Inflammatory macrophage treated with lipopolysaccharide for 1 hour (primary cell): ENCODE measurements at regions not wholly inside any gene's neighbourhood (a gene's known extent, or its start where the extent isn't known, plus 50 kb on each side); places are given as distances from the start of the nearest gene placed in this dataset.
"Not testable (repeated sequence)": the region's sequence is repeated elsewhere in the genome, so short reads cannot be mapped to it uniquely, and the experiment has no call there.

Experiments
- DNase-seq, 2 donors: peaks; one replicate each; pipeline ENCODE4 v3.0.0-alpha.2; 2020 to 2022

DNA sequence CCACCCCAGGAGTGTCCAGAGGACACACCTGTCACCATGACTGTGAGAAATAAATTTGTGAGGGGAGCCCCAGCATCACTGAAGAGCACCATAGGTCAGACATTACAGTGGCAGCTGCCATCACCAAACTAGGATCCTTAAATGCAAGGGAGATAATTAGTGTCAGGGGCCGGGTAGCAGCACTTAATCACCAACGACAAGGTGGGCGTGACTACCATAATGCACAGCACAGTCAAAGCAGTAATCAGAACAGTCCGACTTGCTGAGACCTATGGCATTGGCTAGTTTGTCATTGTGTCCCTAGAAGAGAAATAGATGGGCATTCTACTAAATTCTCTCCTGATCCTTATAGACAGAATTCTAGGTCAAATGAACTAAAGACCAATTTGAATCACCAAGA, 856.7 kb upstream of the GOT2 start:
- no peak for DNase-seq

GRCh38 chr16:59586331-59586730, 852.2 kb upstream of the GOT2 start:
- no peak for DNase-seq

GRCh38 chr16:59574296-59574695, 840.2 kb upstream of the GOT2 start:
- DNase-seq, result no peak

DNA sequence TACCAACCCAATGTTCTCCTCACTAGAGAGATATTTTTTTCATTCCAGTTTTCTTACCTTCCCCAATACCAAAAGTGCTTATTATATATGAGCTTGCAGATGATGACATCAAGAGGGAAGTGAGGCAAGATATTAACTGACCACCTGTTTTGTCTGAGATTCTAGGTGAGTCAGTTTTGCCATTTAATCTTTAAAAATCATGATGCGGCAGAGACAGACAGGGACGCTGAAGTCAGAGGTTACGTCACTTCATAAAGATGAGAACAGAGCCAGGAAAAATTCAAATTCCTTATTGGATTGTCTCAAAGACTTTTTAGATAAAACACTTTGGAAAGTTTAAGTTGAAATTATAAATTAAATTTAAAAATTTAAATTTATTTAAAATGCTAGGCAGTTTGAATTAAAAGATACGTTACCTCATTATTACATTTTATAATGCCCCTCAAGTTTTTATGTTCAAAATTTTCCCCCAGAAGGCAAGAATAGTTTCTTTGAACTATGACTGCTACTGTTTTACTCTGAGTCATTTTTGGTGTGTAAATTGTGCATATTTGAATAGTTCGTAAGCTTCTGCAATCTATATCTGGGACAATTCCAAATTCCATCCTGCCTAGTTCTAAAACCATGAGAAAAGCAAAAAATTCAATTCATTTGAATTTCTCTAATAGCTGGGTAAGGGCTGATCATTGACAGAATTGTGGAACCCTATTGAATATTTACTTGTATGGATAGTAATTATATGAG, 839.6 kb upstream of the GOT2 start:
- DNase-seq, result no peak

DNA sequence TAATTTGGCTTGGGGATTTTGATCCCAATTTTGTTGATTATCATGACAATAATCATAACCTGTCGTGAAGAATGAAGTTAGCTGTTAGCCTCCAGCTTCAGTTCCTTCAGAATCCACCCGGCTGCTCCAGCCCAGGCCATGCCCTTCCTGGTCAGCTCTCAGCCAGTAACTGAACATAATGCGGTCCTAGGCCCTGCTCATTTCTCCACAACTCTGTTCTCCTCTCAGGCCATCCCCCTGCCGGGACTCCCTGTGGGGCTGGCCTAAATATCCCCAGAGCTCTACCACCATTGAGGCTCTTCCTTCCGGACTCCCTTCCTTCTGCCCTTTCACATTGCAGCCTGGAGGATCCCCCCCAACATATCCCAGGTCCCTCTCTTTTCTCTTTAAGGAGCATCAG, 833.4 kb upstream of the GOT2 start:
- DNase-seq, result no peak

- DNase-seq, result no peak
These were observed 832.3 kb upstream of the GOT2 start for GRCh38 chr16:59566446-59566845.

DNA sequence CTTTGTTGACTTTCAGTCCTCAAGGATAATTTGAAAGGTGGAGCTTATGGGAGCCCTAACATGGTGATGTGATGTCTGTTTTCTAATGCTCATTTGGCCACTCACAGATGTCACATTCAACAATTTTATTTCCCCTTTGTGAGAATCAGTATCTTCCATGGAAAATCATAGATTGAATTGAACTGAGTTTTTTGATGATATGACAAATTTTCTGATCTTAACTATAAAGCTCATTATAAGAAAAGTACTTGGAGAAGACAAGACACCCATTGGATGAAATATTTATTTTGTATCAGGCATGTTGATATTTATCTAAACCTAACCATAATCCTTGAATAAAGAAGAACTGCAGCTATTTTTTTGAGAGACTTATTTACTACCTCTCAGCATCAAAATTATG, 824.6 kb upstream of the GOT2 start:
- no peak for DNase-seq

DNA sequence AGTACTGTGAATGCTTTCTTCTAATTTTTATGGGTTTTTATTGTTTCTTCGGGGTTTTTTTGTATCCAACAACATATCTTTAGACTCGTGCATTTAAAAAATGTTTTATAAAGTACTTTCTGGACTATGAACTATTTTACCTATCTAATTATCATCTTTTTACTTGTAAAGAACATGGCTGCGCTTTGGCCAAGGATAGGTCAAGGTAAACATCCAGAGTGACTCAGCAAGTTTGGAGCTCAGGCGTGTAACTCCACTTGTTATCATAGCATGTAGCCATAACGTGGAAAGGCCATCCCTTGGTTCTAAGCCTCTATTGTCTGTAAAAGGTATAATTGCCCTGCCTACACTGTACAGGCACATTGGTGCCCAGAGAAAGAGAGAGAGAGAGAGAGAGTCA, 818.0 kb upstream of the GOT2 start:
- DNase-seq, result no peak

DNA sequence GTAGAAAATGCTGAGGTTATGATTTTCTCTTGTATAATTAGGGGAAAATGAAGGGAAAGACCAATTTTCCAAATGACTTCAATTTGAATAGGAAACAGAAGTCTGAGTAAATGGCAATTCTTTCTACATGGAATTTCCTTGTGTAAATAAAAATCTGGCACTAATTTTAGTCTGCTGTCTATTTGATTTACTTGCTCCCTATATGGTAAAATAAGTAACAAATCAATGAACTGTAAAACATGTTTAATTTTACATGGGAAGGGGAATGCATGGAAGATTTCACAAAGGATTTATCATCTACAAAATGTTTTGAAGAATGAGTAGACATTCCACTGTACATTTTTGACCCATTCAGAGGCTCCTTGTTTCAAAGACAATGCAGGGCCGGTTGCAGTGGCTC, 811.6 kb upstream of the GOT2 start:
- DNase-seq, result no peak

DNA sequence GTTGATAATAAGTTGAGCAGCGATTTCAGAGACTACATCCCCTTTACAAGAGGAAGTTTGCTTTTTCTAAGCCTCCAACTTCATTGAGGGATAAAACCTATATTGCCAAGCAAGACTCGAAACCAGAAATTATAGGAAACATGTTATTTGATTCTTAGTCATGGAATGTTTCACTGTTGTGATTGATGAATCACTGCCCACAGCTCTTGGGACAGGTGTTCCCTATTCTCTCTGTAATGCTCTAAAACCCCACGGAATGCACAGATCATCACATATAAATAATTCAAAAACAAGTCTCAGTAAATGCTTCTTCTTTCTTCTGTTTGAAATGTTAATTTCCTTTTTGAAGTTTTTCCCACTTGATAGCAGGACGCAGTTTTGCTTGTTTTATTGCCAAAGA, 809.5 kb upstream of the GOT2 start:
- no peak for DNase-seq

- DNase-seq, result no peak
These were observed 806.5 kb upstream of the GOT2 start for GRCh38 chr16:59540621-59541020.

GRCh38 chr16:59535298-59535697, 801.2 kb upstream of the GOT2 start:
- DNase-seq, result no peak

GRCh38 chr16:59527206-59527997, 793.3 kb upstream of the GOT2 start:
- no peak for DNase-seq

- no peak for DNase-seq
These were observed 788.7 kb upstream of the GOT2 start for GRCh38 chr16:59522826-59523225.

- DNase-seq, result not testable (repeated sequence)
These were observed 784.6 kb upstream of the GOT2 start for GRCh38 chr16:59518721-59519120.

GRCh38 chr16:59514651-59515050, 780.5 kb upstream of the GOT2 start:
- DNase-seq, result no peak

DNA sequence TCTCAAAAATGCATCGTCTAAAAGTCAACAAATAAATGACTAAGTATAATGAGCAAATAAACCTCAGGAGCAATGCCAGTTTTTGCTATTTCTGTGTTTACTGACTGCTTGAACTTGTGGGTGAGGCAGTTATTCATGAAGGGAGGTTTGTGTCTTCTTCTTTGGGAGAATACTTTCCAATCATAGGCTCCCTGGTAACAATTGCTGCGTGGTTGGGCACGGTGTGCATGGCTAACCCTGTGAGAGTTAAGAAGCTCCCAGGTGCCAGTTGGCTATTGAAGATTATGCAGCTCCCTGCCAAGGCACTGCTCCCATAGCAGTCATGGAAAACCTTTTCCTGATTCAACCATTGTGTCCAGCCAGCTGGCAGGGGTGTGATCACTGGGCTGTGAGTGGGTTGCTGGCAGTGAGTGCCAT, 775.9 kb upstream of the GOT2 start:
- no peak for DNase-seq

GRCh38 chr16:59500601-59501000, 766.5 kb upstream of the GOT2 start:
- no peak for DNase-seq

DNA sequence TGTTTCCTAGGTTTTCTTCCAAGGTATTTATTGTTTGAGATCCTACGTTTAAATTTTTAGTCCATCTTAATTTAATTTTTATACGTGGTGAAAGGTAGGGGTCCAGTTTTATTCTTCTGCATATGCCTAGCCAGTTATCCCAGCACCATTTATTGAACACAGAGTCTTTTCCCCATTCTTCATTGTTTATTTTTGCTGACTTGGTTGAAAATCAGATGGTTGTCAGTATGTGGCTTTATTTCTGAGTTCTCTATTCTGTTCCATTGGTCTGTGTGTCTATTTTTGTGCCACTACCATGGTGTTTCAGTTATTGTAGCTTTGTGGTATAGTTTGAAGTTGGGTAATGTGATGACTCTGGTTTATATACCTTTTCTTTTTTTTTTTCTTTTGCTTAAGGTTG, 753.0 kb upstream of the GOT2 start:
- DNase-seq, result no peak

DNA sequence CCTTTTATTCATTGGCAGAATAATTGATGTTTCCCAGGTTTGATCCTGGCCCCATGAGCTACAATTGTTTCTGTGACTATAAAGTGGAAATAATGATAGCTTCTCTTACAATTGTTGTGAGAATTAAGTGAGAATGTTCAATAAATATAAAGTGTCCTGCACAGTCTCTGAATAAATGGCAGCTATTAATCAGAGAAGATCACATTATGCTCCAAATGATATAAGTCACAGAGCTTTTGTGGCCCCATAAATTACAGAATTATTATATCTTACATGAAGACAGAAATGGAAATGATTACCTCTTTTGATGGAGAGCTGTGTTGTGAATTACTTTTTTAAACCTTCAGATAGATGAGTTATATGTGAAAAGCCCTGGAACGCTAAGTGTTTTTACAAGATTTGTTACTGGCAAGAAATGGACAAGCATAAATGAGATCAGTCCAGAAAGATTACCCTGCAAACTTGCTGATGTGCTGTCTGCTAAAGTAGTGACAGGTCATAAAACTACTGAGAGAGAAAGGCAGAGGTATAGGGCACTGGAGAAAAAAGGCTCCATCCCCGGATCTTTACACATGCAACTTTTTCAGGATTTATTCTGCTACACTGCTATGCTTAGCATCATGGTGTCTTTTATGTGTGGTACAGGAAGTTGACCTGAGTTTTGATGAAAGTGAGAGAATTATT, 750.9 kb upstream of the GOT2 start:
- DNase-seq, result no peak

- no peak for DNase-seq
These were observed 744.7 kb upstream of the GOT2 start for GRCh38 chr16:59478838-59479237.

DNA sequence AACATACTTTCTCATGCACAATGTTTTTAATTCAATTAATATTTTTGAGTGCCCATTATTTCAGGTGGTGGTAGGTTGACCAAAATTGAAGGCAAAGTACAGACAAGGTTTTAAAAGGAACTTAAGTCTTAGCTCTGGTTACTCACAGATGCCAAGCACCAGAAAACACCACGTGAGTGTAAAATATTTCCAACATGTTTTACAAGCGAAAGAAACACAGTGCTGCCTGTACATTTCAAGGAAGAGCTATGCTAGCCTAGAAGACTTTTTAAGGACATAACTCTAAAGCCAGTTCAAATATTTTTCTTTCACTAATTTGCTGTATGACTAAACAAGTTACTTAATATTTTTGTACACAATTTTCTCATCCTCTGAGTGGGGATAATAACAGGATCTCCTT, 736.4 kb upstream of the GOT2 start:
- no peak for DNase-seq

GRCh38 chr16:59469266-59469665, 735.1 kb upstream of the GOT2 start:
- no peak for DNase-seq

GRCh38 chr16:59463776-59464175, 729.7 kb upstream of the GOT2 start:
- no peak for DNase-seq
